Stimulated activated CD8-positive, alpha-beta memory T cell treated with anti-CD3 and anti-CD28 coated beads, Interleukin-15, amount 100 ng/mL, for 4 hours (primary cell): ENCODE measurements at regions not wholly inside any gene's neighbourhood (a gene's known extent, or its start where the extent isn't known, plus 50 kb on each side); places are given as distances from the start of the nearest gene placed in this dataset.

ENCODE experiments used
- DNase-seq, 2 donors: peaks; one replicate each; pipeline ENCODE4 v3.0.0-alpha.2; 2020; ENCODE audit warnings: low read depth in 2 of 2

GRCh38 chr12:97923546-97923945, 460.9 kb downstream of the RMST start:
- DNase-seq, result no peak

- DNase-seq, result no peak
Observed at GRCh38 chr12:97924122-97924521, 461.5 kb downstream of the RMST start.

GRCh38 chr12:97927977-97928376, 465.4 kb downstream of the RMST start:
- DNase-seq, result no peak

- DNase-seq, result no peak
Observed at GRCh38 chr12:97936165-97936564, 473.6 kb downstream of the RMST start.

- no peak for DNase-seq
Observed at GRCh38 chr12:97938031-97938430, 475.4 kb downstream of the RMST start.

GRCh38 chr12:97939156-97939555, 476.6 kb downstream of the RMST start:
- DNase-seq, result no peak

- DNase-seq, result no peak
Observed at GRCh38 chr12:97940105-97940504, 477.5 kb downstream of the RMST start.

GRCh38 chr12:97940629-97941028, 478.0 kb downstream of the RMST start:
- no peak for DNase-seq

- DNase-seq, result no peak
Observed at GRCh38 chr12:97941686-97942354, 479.2 kb downstream of the RMST start.

- no peak for DNase-seq
Observed at GRCh38 chr12:97943359-97943758, 480.8 kb downstream of the RMST start.

- DNase-seq, result no peak
Observed at GRCh38 chr12:97944576-97944975, 482.0 kb downstream of the RMST start.

GRCh38 chr12:97946701-97947100, 484.1 kb downstream of the RMST start:
- DNase-seq, result no peak

- no peak for DNase-seq
Observed at GRCh38 chr12:97948591-97948990, 486.0 kb downstream of the RMST start.

GRCh38 chr12:97951239-97951638, 488.6 kb downstream of the RMST start:
- DNase-seq, result no peak

- no peak for DNase-seq
Observed at GRCh38 chr12:97951717-97952116, 489.1 kb downstream of the RMST start.

- no peak for DNase-seq
Observed at GRCh38 chr12:97957109-97957508, 494.5 kb downstream of the RMST start.

GRCh38 chr12:97960225-97960624, 497.6 kb downstream of the RMST start:
- no peak for DNase-seq

- DNase-seq, result no peak
Observed at GRCh38 chr12:97960741-97961608, 498.4 kb downstream of the RMST start.

- DNase-seq, result no peak
Observed at GRCh38 chr12:97967831-97968230, 505.2 kb downstream of the RMST start.

- DNase-seq, result no peak
Observed at GRCh38 chr12:97968641-97969197, 506.1 kb downstream of the RMST start.

- no peak for DNase-seq
Observed at GRCh38 chr12:97977870-97978405, 515.3 kb downstream of the RMST start.

- DNase-seq, result no peak
Observed at GRCh38 chr12:97982684-97983083, 520.1 kb downstream of the RMST start.

- DNase-seq, result no peak
Observed at GRCh38 chr12:97983796-97984195, 521.2 kb downstream of the RMST start.
